ENCODE measurements at regions not wholly inside any gene's neighbourhood (a gene's known extent, or its start where the extent isn't known, plus 50 kb on each side); places are given as distances from the start of the nearest gene placed in this dataset.

DNA sequence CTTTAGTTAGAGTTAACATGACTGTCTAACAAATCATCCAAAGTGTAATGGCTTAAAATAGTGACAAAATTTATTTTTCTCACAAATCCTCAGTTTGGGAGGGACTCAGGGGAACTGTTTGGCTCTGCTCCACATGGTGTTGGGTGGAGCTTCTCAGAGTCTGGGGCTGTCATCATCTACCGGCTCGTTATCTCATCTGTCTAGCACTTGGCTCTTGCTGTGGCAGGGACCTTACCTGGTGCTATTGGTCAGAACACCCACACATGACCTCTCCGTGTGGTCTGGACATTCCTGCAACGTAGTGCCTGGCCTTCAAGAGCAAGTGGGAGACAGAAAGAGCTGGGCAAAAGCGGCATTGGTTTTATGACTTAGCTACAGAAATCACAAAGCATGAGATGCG lies 866.9 kb upstream of the FRG1 start:
- Histone ChIP-seq H2BK15ac (ENCODE audit: low read depth, low read length) (no peak overlapping the region), H3K27me3 (ENCODE audit: control insufficient read depth, insufficient read depth, low read length) (no peaks in the 10 kb centered on the region), H2BK20ac (ENCODE audit: low read depth, low read length) (no peak overlapping the region), H3K79me1 (ENCODE audit: low read depth in 1 of 2, low read length in 2 of 2) (no peaks in the 10 kb centered on the region), H3K14ac (replicated peaks; ENCODE audit: low read depth, low read length) (no peak overlapping the region), H3K56ac (ENCODE audit: extremely low read depth, insufficient read depth, low read length) (no peak overlapping the region), H3K9ac (ENCODE audit: low read depth, low read length) (no peak overlapping the region), H4K91ac (ENCODE audit: insufficient read depth, low read depth, low read length) (no peak overlapping the region), H2BK5ac (ENCODE audit: low read depth, low read length, poor library complexity, severe bottlenecking) (no peak overlapping the region), H3K18ac (ENCODE audit: low read depth, low read length) (peak overlapping the region; percentile 35; the same call in 1 of the 2 replicates), H3K4me2 (ENCODE audit: low read depth, low read length) (no peak overlapping the region), H3K4me1 (ENCODE audit: control insufficient read depth, insufficient read depth, low read length) (peaks cover 4% of the 10 kb centered on the region; the same call in 1 of the 2 replicates), H3K23ac (ENCODE audit: low read depth, low read length) (no peak overlapping the region), H3K4me3 (ENCODE audit: insufficient read depth, low read depth, low read length) (no peak overlapping the region), H3K36me3 (ENCODE audit: control insufficient read depth, insufficient read depth, low read length) (no peaks in the 10 kb centered on the region), H2AK5ac (ENCODE audit: low read depth, low read length) (no peak overlapping the region), H2AK9ac (replicated peaks; ENCODE audit: low read depth, low read length, poor library complexity) (no peak overlapping the region), H2AFZ (replicated peaks; ENCODE audit: low read length, poor library complexity) (no peak overlapping the region), H4K5ac (ENCODE audit: low read depth, low read length) (no peak overlapping the region), H3K27ac (ENCODE audit: insufficient read depth, low read length) (no peak overlapping the region), H4K8ac (ENCODE audit: low read depth in 2 of 2, low read length in 2 of 2) (no peak overlapping the region), H4K20me1 (ENCODE audit: insufficient read depth, low read length) (no peaks in the 10 kb centered on the region), H2BK120ac (ENCODE audit: low read depth, low read length) (no peak overlapping the region), H3K9me1 (ENCODE audit: insufficient read depth, low read length) (no peaks in the 10 kb centered on the region), H3K4ac (ENCODE audit: low read depth, low read length) (no peak overlapping the region), H3K9me3 (ENCODE audit: control insufficient read depth, insufficient read depth, low read length) (no peaks in the 10 kb centered on the region)
- POLR2A ChIA-PET (ENCODE audit: unreplicated experiment): no interaction called here
- ATAC-seq (ENCODE audit: low read depth) (no peak), DNase-seq (no peak)
- dilution Hi-C loops (cut with HindIII; ENCODE audit: low sequenced_read_pairs, unreplicated experiment): no loop called here
- in situ Hi-C loops (cut with MboI; ENCODE audit: low sequenced_read_pairs): no loop called here
- no TSS peak for BruUV-seq (replicated peaks)
- CTCF ChIA-PET: no interaction called here
- TF ChIP-seq CEBPB (IDR thresholded peaks at IDR 0.05; ENCODE audit: low read depth, low read length) (no peak), BHLHE40 (IDR thresholded peaks at IDR 0.05; ENCODE audit: low read depth, low read length) (no peak), CTCF (conservative IDR thresholded peaks at IDR 0.05; ENCODE audit: low read depth, low read length) (no peak), MAFK (IDR thresholded peaks at IDR 0.05; ENCODE audit: low read depth, low read length) (no peak), CHD1 (IDR thresholded peaks at IDR 0.05; ENCODE audit: low read depth, low read length) (no peak), FOS (IDR thresholded peaks at IDR 0.05; ENCODE audit: low read depth, low read length) (no peak), RAD21 (IDR thresholded peaks at IDR 0.05; ENCODE audit: low read length) (no peak), MAZ (IDR thresholded peaks at IDR 0.05; ENCODE audit: borderline replicate concordance, low read depth, low read length) (no peak), RFX5 (IDR thresholded peaks at IDR 0.05; ENCODE audit: low read depth, low read length) (no peak), RCOR1 (IDR thresholded peaks at IDR 0.05; ENCODE audit: insufficient replicate concordance, low read length) (no peak), MXI1 (IDR thresholded peaks at IDR 0.05; ENCODE audit: borderline replicate concordance, low read depth, low read length) (no peak), NFE2L2 (IDR thresholded peaks at IDR 0.05; ENCODE audit: low read depth, low read length) (no peak), SMC3 (IDR thresholded peaks at IDR 0.05; ENCODE audit: low read depth, low read length) (no peak), POLR2A (IDR thresholded peaks at IDR 0.05; ENCODE audit: low read depth, low read length) (no peak)
- TF ChIP-seq, protein P1, sequence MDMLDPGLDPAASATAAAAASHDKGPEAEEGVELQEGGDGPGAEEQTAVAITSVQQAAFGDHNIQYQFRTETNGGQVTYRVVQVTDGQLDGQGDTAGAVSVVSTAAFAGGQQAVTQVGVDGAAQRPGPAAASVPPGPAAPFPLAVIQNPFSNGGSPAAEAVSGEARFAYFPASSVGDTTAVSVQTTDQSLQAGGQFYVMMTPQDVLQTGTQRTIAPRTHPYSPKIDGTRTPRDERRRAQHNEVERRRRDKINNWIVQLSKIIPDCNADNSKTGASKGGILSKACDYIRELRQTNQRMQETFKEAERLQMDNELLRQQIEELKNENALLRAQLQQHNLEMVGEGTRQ (IDR thresholded peaks at IDR 0.05; ENCODE audit: low read depth, low read length): no peak
- TF ChIP-seq, protein P2, sequence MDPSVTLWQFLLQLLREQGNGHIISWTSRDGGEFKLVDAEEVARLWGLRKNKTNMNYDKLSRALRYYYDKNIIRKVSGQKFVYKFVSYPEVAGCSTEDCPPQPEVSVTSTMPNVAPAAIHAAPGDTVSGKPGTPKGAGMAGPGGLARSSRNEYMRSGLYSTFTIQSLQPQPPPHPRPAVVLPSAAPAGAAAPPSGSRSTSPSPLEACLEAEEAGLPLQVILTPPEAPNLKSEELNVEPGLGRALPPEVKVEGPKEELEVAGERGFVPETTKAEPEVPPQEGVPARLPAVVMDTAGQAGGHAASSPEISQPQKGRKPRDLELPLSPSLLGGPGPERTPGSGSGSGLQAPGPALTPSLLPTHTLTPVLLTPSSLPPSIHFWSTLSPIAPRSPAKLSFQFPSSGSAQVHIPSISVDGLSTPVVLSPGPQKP (IDR thresholded peaks at IDR 0.05; ENCODE audit: borderline replicate concordance, low read depth, low read length): no peak
- intact Hi-C loops (cut with micrococcal nuclease): no loop called here
- WGBS, 2 experiments (ENCODE audit: extremely low coverage in 2 of 2, insufficient read length in 1 of 2): no CpG with 5 or more reads among the region's 6 CpGs

All from IMR-90 (cell line).